ENCODE measurements at regions not wholly inside any gene's neighbourhood (a gene's known extent, or its start where the extent isn't known, plus 50 kb on each side); places are given as distances from the start of the nearest gene placed in this dataset.

GRCh38 chr3:178336336-178336735 is 199.9 kb upstream of the KCNMB2 start (continued):
- TF ChIP-seq TGIF2 (CRISPR knock-in tag; IDR thresholded peaks at IDR 0.05), result no peak

DNA sequence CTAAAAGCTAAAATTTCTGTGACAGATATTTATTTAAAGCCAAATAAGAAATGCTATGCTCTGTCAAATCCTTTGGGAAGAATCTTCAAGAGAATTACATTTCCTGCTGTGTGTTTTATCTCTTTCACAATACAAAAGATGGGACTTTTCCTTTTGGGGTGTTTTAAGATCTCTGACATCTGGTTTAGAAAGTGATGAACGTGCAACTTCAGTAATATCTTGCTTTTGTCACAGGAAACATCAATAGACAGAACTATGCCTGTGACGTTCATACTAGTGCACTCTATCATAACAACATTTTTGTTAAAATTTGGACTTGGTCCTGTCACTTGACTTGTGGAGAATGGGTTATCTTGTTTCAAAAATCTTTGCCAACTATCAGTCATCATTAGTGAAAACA is 195.7 kb upstream of the KCNMB2 start:
- POLR2A ChIA-PET, result no interaction called here
- TF ChIP-seq ZFP82 (CRISPR knock-in tag; IDR thresholded peaks at IDR 0.05; ENCODE audit: borderline replicate concordance) (no peak), SALL1 (CRISPR knock-in tag; IDR thresholded peaks at IDR 0.05) (no peak), FOXJ3 (CRISPR knock-in tag; IDR thresholded peaks at IDR 0.05; ENCODE audit: borderline replicate concordance) (no peak), GTF2F1 (IDR thresholded peaks at IDR 0.05; ENCODE audit: low read length) (no peak), ZNF432 (CRISPR knock-in tag; IDR thresholded peaks at IDR 0.05; ENCODE audit: borderline replicate concordance) (no peak), ZBTB39 (CRISPR knock-in tag; IDR thresholded peaks at IDR 0.05) (no peak), ZNF142 (CRISPR knock-in tag; IDR thresholded peaks at IDR 0.05) (no peak), MXI1 (IDR thresholded peaks at IDR 0.05; ENCODE audit: borderline replicate concordance, low read depth, low read length) (no peak), ZZZ3 (CRISPR knock-in tag; IDR thresholded peaks at IDR 0.05; ENCODE audit: borderline replicate concordance) (no peak), ZNF17 (CRISPR knock-in tag; IDR thresholded peaks at IDR 0.05) (no peak), RBM22 (optimal IDR thresholded peaks at IDR 0.05; ENCODE audit: low read length) (no peak), CENPX (CRISPR knock-in tag; IDR thresholded peaks at IDR 0.05) (no peak)
- TF ChIP-seq, protein P1, sequence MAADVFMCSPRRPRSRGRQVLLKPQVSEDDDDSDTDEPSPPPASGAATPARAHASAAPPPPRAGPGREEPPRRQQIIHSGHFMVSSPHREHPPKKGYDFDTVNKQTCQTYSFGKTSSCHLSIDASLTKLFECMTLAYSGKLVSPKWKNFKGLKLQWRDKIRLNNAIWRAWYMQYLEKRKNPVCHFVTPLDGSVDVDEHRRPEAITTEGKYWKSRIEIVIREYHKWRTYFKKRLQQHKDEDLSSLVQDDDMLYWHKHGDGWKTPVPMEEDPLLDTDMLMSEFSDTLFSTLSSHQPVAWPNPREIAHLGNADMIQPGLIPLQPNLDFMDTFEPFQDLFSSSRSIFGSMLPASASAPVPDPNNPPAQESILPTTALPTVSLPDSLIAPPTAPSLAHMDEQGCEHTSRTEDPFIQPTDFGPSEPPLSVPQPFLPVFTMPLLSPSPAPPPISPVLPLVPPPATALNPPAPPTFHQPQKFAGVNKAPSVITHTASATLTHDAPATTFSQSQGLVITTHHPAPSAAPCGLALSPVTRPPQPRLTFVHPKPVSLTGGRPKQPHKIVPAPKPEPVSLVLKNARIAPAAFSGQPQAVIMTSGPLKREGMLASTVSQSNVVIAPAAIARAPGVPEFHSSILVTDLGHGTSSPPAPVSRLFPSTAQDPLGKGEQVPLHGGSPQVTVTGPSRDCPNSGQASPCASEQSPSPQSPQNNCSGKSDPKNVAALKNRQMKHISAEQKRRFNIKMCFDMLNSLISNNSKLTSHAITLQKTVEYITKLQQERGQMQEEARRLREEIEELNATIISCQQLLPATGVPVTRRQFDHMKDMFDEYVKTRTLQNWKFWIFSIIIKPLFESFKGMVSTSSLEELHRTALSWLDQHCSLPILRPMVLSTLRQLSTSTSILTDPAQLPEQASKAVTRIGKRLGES (CRISPR knock-in tag; IDR thresholded peaks at IDR 0.05; ENCODE audit: borderline replicate concordance), result no peak

More for the DNA sequence above, 195.7 kb upstream of the KCNMB2 start:
- CTCF ChIA-PET (ENCODE audit: low intra/inter-chr PET ratio, low total read pairs), result no interaction called here
- in situ Hi-C loops (cut with HindIII; ENCODE audit: extremely low pct_ligation_motif_present, low pct_unique_long_range_greater_than_20kb) (no loop called here), intact Hi-C loops (cut with micrococcal nuclease; ENCODE audit: unreplicated experiment) (no loop called here)
- no peaks in the 10 kb centered on the region for H3K27me3 ChIP-seq (ENCODE audit: control insufficient read depth in 1 of 2, insufficient read depth in 2 of 2, low read length in 2 of 2)
- H3K4me2 ChIP-seq (ENCODE audit: low read depth, low read length), result no peak overlapping the region
- H2AFZ ChIP-seq (ENCODE audit: low read length), result no peak overlapping the region
- H3K27ac ChIP-seq (ENCODE audit: extremely low read length, insufficient read depth, low read length), result no peak overlapping the region
- ATAC-seq (no peak), FAIRE-seq (no peak), DNase-seq (ENCODE audit: low spot score) (no peak)
- H3K4me3 ChIP-seq (replicated peaks in 1 of 3; ENCODE audit: insufficient read depth in 1 of 3, low read depth in 2 of 3, low read length in 3 of 3), result no peak overlapping the region
- H3K36me3 ChIP-seq (replicated peaks in 1 of 2; ENCODE audit: control insufficient read depth in 1 of 2, insufficient read depth in 2 of 2, low read length in 2 of 2), result no peaks in the 10 kb centered on the region
- H4K20me1 ChIP-seq (ENCODE audit: insufficient read depth, low read length), result no peaks in the 10 kb centered on the region
- H3K9me3 ChIP-seq (ENCODE audit: low read length), result no peaks in the 10 kb centered on the region
- WGBS (ENCODE audit: low lambda C conversion rate), result 0% methylated on average over 2 of the region's 2 CpGs
- no TSS peak for BruUV-seq (replicated peaks)
- no peaks in the 10 kb centered on the region for H3K4me1 ChIP-seq (ENCODE audit: insufficient read depth, low read length)
- no peaks in the 10 kb centered on the region for H3K79me2 ChIP-seq (ENCODE audit: insufficient read depth, low read length)
- no peak overlapping the region for H3K9ac ChIP-seq (ENCODE audit: insufficient read depth, low read depth, low read length)
